OCI-LY1 (cell line): ENCODE measurements at regions not wholly inside any gene's neighbourhood (a gene's known extent, or its start where the extent isn't known, plus 50 kb on each side); places are given as distances from the start of the nearest gene placed in this dataset.

Source experiments
- H2AFZ ChIP-seq: fragments of 200-600 bp; sonication (generic), shearing (Covaris generic); 2 replicates; pipeline ENCODE4 v1.6.0; 2014; ENCODE audit warnings: antibody characterized with exemption, mild to moderate bottlenecking, low read length
- H3F3A ChIP-seq: fragments of 200-600 bp; sonication (generic), shearing (Covaris generic); 2 replicates; pipeline ENCODE4 v1.6.0; 2014; ENCODE audit warnings: mild to moderate bottlenecking, antibody characterized with exemption, low read length, moderate library complexity; ENCODE audit not compliant: insufficient read depth
- H3K27ac ChIP-seq: fragments of 200-600 bp; sonication (generic); 2 replicates; pipeline ENCODE4 v1.5.1; 2014; ENCODE audit warnings: low read length, mixed run types, mild to moderate bottlenecking, low read depth; ENCODE audit not compliant: poor library complexity, severe bottlenecking
- H3K27me3 ChIP-seq: fragments of 200-600 bp; sonication (generic); 2 replicates; pipeline ENCODE4 v1.6.0; 2014; ENCODE audit warnings: antibody characterized with exemption, mild to moderate bottlenecking, low read length, moderate library complexity; ENCODE audit not compliant: insufficient read depth
- H3K36me3 ChIP-seq: fragments of 200-600 bp; sonication (generic); 2 replicates; pipeline ENCODE4 v1.6.1; 2014; ENCODE audit warnings: mild to moderate bottlenecking, antibody characterized with exemption, low read length, moderate library complexity, mixed read lengths; ENCODE audit not compliant: insufficient read depth
- H3K4me1 ChIP-seq: fragments of 200-600 bp; sonication (generic); 2 replicates; pipeline ENCODE4 v1.5.1; 2014; ENCODE audit warnings: mild to moderate bottlenecking, low read length, moderate library complexity; ENCODE audit not compliant: insufficient read depth, severe bottlenecking
- H3K4me2 ChIP-seq: fragments of 200-600 bp; sonication (generic), shearing (Covaris generic); 2 replicates; pipeline ENCODE4 v1.6.1; 2014; ENCODE audit warnings: low read length
- H3K4me3 ChIP-seq: fragments of 200-600 bp; sonication (generic); 2 replicates; pipeline ENCODE4 v1.5.1; 2014; ENCODE audit warnings: low read length, low read depth, mild to moderate bottlenecking, mixed read lengths; ENCODE audit not compliant: poor library complexity, severe bottlenecking
- H3K79me2 ChIP-seq: fragments of 200-600 bp; shearing (Covaris generic); 2 replicates; pipeline ENCODE4 v1.6.1; 2016; ENCODE audit warnings: mixed run types, low read length, mixed read lengths; ENCODE audit not compliant: insufficient read depth
- H3K9ac ChIP-seq: fragments of 200-600 bp; sonication (generic), shearing (Covaris generic); 2 replicates; pipeline ENCODE4 v1.6.1; 2014; ENCODE audit warnings: mild to moderate bottlenecking, low read length, mixed read lengths
- H3K9me2 ChIP-seq: fragments of 200-600 bp; sonication (generic), shearing (Covaris generic); 2 replicates; pipeline ENCODE4 v1.6.1; 2014; ENCODE audit warnings: low read depth, mild to moderate bottlenecking, low read length, mixed read lengths
- H3K9me3 ChIP-seq: fragments of 200-600 bp; shearing (Covaris generic); 2 replicates; pipeline ENCODE4 v1.6.1; 2014; ENCODE audit warnings: low read length, mixed read lengths
- H4K20me1 ChIP-seq: fragments of 200-600 bp; sonication (generic), shearing (Covaris generic); 2 replicates; pipeline ENCODE4 v1.6.0; 2016; ENCODE audit warnings: mild to moderate bottlenecking, low read length; ENCODE audit not compliant: insufficient read depth
- CTCF ChIP-seq: fragments of 200-600 bp; sonication (generic), shearing (Covaris generic); IDR thresholded peaks from 2 replicates; pipeline ENCODE4 v1.5.1; 2017; ENCODE audit warnings: mild to moderate bottlenecking, antibody characterized with exemption, low read length, moderate library complexity, mixed read lengths
- EZH2 ChIP-seq: fragments of 200-600 bp; sonication (generic), shearing (Covaris generic); IDR thresholded peaks from 2 replicates; pipeline ENCODE4 v1.8.0; 2017; ENCODE audit warnings: borderline replicate concordance, mixed run types, mild to moderate bottlenecking, antibody characterized with exemption, low read length, moderate library complexity, mixed read lengths

DNA sequence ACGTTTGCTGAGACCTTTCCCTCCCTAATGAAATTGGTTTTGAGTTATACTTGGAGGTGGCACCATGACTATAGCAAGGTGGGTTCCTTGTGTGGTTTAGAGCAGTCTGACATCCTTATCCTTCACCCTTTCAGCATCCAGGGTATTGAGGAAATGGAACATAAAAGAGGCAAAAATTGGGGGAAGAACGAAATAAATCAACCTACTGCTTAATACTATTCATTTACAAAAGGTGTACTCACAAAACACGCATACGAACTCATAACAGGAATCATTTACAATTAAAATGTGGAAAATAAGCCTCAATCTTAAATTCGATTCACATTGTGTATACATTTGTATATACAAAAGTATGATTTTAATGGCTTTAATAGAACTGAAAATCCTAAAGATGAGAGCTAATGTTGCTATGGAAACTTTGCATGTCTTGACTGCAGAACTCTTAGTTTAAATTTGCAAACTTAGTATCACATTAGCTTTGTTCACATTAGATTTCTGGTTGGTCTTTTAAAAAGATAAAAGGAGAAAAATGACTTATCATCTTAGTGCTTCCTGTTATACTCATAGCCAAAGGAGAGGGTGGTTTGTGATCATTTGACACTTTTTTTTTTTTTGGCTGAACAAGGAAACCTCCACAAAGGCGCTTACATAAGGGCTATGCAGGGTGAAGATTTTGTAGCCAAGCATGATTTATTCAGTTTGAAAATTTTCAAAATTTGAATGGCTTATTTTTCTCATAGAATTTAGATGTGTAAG, 76.1 kb upstream of the ATXN1 start:
- Histone ChIP-seq H3K4me1 (no peaks in the 10 kb centered on the region), H3K27ac (no peak overlapping the region), H3K9me3 (no peaks in the 10 kb centered on the region), H3K4me2 (no peak overlapping the region), H3K36me3 (no peaks in the 10 kb centered on the region), H4K20me1 (no peaks in the 10 kb centered on the region), H3K9me2 (no peaks in the 10 kb centered on the region), H3K79me2 (no peaks in the 10 kb centered on the region), H3K27me3 (no peaks in the 10 kb centered on the region), H2AFZ (no peak overlapping the region), H3K9ac (no peak overlapping the region), H3K4me3 (no peak overlapping the region), H3F3A (no peaks in the 10 kb centered on the region)
- no peak for TF ChIP-seq CTCF
- no peak for TF ChIP-seq EZH2

DNA sequence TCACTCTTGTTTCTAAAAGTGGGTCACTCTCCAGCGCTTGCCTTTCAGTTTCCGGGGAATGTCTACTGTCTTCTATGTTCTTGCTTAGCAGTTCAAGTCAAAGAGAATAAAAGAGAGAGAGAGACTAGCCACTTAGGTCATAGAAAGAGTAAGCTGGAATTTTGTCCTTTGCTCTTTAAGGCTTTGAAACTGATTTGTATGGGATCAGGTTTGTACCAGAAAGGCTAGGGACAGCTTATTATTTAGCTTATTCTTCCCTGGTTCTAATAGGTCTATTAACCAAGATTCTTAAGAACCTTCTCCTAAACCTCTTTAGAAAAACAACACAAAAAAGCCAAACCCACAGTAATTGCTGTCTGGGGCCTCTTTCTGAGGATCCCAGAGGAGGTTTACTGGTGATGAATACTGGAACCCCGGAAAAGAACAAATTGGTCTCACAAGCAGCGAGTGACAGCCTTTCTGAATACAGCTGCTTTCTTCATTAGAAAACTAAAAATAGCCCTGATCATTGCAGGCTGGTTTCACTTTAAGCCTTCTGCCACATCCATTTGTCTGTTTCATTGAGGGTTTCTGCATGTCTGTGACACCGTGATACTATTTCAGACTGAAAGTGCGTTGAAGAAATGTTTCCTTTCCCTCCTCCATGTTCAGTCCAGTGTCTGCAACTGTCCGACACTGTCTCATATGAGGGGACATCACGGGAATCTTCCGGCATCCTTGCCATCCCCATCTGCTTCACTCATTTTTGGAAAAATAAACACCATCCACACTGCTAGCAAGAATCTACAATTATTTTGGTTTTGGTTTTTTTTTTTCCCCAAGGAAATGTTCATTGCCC, 75.1 kb upstream of the ATXN1 start:
- no peak overlapping the region for H3K4me2 ChIP-seq
- no peak overlapping the region for H3K9ac ChIP-seq
- H3K27ac ChIP-seq, result no peak overlapping the region
- no peaks in the 10 kb centered on the region for H3K27me3 ChIP-seq
- TF ChIP-seq CTCF (no peak), EZH2 (no peak)
- H3K9me3 ChIP-seq, result no peaks in the 10 kb centered on the region
- H3K4me1 ChIP-seq, result no peaks in the 10 kb centered on the region
- no peak overlapping the region for H3K4me3 ChIP-seq
- H3F3A ChIP-seq, result no peaks in the 10 kb centered on the region
- H2AFZ ChIP-seq, result no peak overlapping the region
- no peaks in the 10 kb centered on the region for H3K79me2 ChIP-seq
- no peaks in the 10 kb centered on the region for H4K20me1 ChIP-seq
- no peaks in the 10 kb centered on the region for H3K36me3 ChIP-seq
- H3K9me2 ChIP-seq, result no peaks in the 10 kb centered on the region

GRCh38 chr6:16834242-16834641, 73.0 kb upstream of the ATXN1 start:
- Histone ChIP-seq H3K27ac (no peak overlapping the region), H3K9me2 (no peaks in the 10 kb centered on the region), H3K9ac (no peak overlapping the region), H3K36me3 (no peaks in the 10 kb centered on the region), H3K4me1 (no peaks in the 10 kb centered on the region), H4K20me1 (no peaks in the 10 kb centered on the region), H3K79me2 (no peaks in the 10 kb centered on the region), H3K4me3 (no peak overlapping the region), H3F3A (no peaks in the 10 kb centered on the region), H3K9me3 (no peaks in the 10 kb centered on the region), H3K4me2 (no peak overlapping the region), H2AFZ (no peak overlapping the region), H3K27me3 (no peaks in the 10 kb centered on the region)
- no peak for TF ChIP-seq CTCF
- TF ChIP-seq EZH2, result no peak
